Psoas muscle (tissue), 7 donors: ENCODE measurements at regions not wholly inside any gene's neighbourhood (a gene's known extent, or its start where the extent isn't known, plus 50 kb on each side); places are given as distances from the start of the nearest gene placed in this dataset.

Experiments used
- ATAC-seq, 4 donors: fragments of 200-7000 bp; cut with Tn5 transposase; one replicate each; pipeline ENCODE4 v1.9.1; 2020; ENCODE audit warnings: moderate library complexity in 3 of 4, mild to moderate bottlenecking in 2 of 4
- DNase-seq, 2 donors: peaks; one replicate each; pipeline ENCODE4 v3.0.0-alpha.2; 2020
- H3K27ac ChIP-seq: fragments of 200-600 bp; one replicate; pipeline ENCODE4 v1.8.0; 2022
- H3K27me3 ChIP-seq, 3 donors: fragments of 200-600 bp in 1 of 3; one replicate each; pipeline versions ENCODE4 v1.6.1 to v1.8.0; 2013 to 2022; ENCODE audit warnings: low read length in 2 of 3, mild to moderate bottlenecking in 2 of 3, moderate library complexity in 1 of 3; ENCODE audit not compliant: insufficient read depth in 3 of 3
- H3K36me3 ChIP-seq, 2 donors: fragments of 200-600 bp in 1 of 2; one replicate each; pipeline versions ENCODE4 v1.6.1 to v1.8.0; 2013 to 2022; ENCODE audit warnings: low read depth in 1 of 2, mild to moderate bottlenecking in 1 of 2, moderate library complexity in 1 of 2; ENCODE audit not compliant: insufficient read depth in 1 of 2
- H3K4me1 ChIP-seq: fragments of 200-600 bp; one replicate; pipeline ENCODE4 v1.8.0; 2022
- H3K4me3 ChIP-seq: fragments of 200-600 bp; one replicate; pipeline ENCODE4 v1.8.0; 2022; ENCODE audit warnings: mild to moderate bottlenecking
- H3K9me3 ChIP-seq: fragments of 200-600 bp; one replicate; pipeline ENCODE4 v1.8.0; 2022
- CTCF ChIP-seq: fragments of 200-600 bp; IDR thresholded peaks from one replicate; pipeline ENCODE4 v1.8.0; 2022; ENCODE audit warnings: antibody characterized with exemption
- WGBS, 3 donors: extraction: QIAGEN DNeasy Blood & Tissue Kit; methylation state at CpG; one replicate each; pipeline versions ENCODE4 v1.1.6 to v1.1.7; 2013; 5-methylcytosine and 5-hydroxymethylcytosine counted together
- intact Hi-C, 2 donors: fragments of 100-400 bp; cut with DNase I; formaldehyde crosslinking; loops; one replicate each; pipeline versions ENCODE4 v1.11.0 to v1.14.2; 2022
- donor health status: healthy with polysubstance abuse.
- donor health status: DM: no; HTN: no; CAD: no; lungs with moderate emphysema.
- donor health status: Bipolar disorder and iron deficiency.
- donor health status: healthy.
- donor health status: DM: yes; HTN: yes; CAD: no.
- donor health status: DM: no; HTN: no; CAD: no.
- donor health status: DM: yes; HTN: yes; CAD: no.

- intact Hi-C loops, result no loop called here
- no peaks in the 10 kb centered on the region for H3K9me3 ChIP-seq
Observed at GRCh38 chr16:86398622-86399021, 111.7 kb upstream of the FOXF1 start.

GRCh38 chr16:86401126-86401525 lies 109.2 kb upstream of the FOXF1 start:
- no peaks in the 10 kb centered on the region for H3K4me1 ChIP-seq
- H3K9me3 ChIP-seq, result no peaks in the 10 kb centered on the region
- H3K27me3 ChIP-seq, result peaks cover 0 to 31% (median 8%) of the 10 kb centered on the region in 3 donors
- intact Hi-C loops, result no loop called here
- no peak for ATAC-seq
- no peak overlapping the region for H3K27ac ChIP-seq
- 46 to 62% (median 55%) methylated on average over 8 of the region's 8 CpGs for WGBS, 3 donors
- no peak overlapping the region for H3K4me3 ChIP-seq
- no peaks in the 10 kb centered on the region for H3K36me3 ChIP-seq
- TF ChIP-seq CTCF, result no peak
- no peak for DNase-seq

More at GRCh38 chr16:86398622-86399021, 111.7 kb upstream of the FOXF1 start:
- peaks cover 0 to 19% (median 5%) of the 10 kb centered on the region in 3 donors for H3K27me3 ChIP-seq
- DNase-seq (no peak), ATAC-seq (no peak)
- H3K27ac ChIP-seq, result no peak overlapping the region
- no peaks in the 10 kb centered on the region for H3K36me3 ChIP-seq
- no peaks in the 10 kb centered on the region for H3K4me1 ChIP-seq
- H3K4me3 ChIP-seq, result no peak overlapping the region
- WGBS, 3 donors, result 52 to 67% (median 61%) methylated on average over 4 of the region's 4 CpGs
- no peak for TF ChIP-seq CTCF

GRCh38 chr16:86403085-86403484 lies 107.2 kb upstream of the FOXF1 start:
- H3K4me3 ChIP-seq, result no peak overlapping the region
- 84 to 86% (median 85%) methylated on average over 7 of the region's 7 CpGs for WGBS, 3 donors
- peaks cover 0 to 27% (median 8%) of the 10 kb centered on the region in 3 donors for H3K27me3 ChIP-seq

GRCh38 chr16:86403541-86404163 lies 106.7 kb upstream of the FOXF1 start:
- H3K36me3 ChIP-seq, result no peaks in the 10 kb centered on the region
- ATAC-seq, result no peak
- no peaks in the 10 kb centered on the region for H3K9me3 ChIP-seq
- peaks cover 0 to 27% (median 8%) of the 10 kb centered on the region in 3 donors for H3K27me3 ChIP-seq
- DNase-seq, result no peak
- 64 to 68% (median 65%) methylated on average over 8 of the region's 8 CpGs for WGBS, 3 donors
- TF ChIP-seq CTCF, result no peak
- intact Hi-C loops, result no loop called here
- no peak overlapping the region for H3K4me3 ChIP-seq
- H3K27ac ChIP-seq, result no peak overlapping the region
- H3K4me1 ChIP-seq, result no peaks in the 10 kb centered on the region

More at GRCh38 chr16:86403085-86403484, 107.2 kb upstream of the FOXF1 start:
- no peaks in the 10 kb centered on the region for H3K4me1 ChIP-seq
- ATAC-seq (no peak), DNase-seq (no peak)
- TF ChIP-seq CTCF, result no peak
- no peak overlapping the region for H3K27ac ChIP-seq
- no peaks in the 10 kb centered on the region for H3K9me3 ChIP-seq
- intact Hi-C loops, result no loop called here
- no peaks in the 10 kb centered on the region for H3K36me3 ChIP-seq

- Histone ChIP-seq H3K9me3 (no peaks in the 10 kb centered on the region), H3K27me3 (peaks cover 0 to 27% (median 8%) of the 10 kb centered on the region in 3 donors), H3K4me3 (no peak overlapping the region), H3K27ac (no peak overlapping the region), H3K36me3 (no peaks in the 10 kb centered on the region), H3K4me1 (no peaks in the 10 kb centered on the region)
- TF ChIP-seq CTCF, result no peak
- no peak for ATAC-seq
- intact Hi-C loops, result no loop called here
- 66 to 69% (median 67%) methylated on average over 11 to 12 of the region's 12 CpGs for WGBS, 3 donors
- DNase-seq, result no peak
Observed at GRCh38 chr16:86404678-86405077, 105.6 kb upstream of the FOXF1 start.
